ENCODE measurements at regions not wholly inside any gene's neighbourhood (a gene's known extent, or its start where the extent isn't known, plus 50 kb on each side); places are given as distances from the start of the nearest gene placed in this dataset.
A peak's percentile ranks its signal among the peaks of the same experiment; 100 is the strongest.

DNA sequence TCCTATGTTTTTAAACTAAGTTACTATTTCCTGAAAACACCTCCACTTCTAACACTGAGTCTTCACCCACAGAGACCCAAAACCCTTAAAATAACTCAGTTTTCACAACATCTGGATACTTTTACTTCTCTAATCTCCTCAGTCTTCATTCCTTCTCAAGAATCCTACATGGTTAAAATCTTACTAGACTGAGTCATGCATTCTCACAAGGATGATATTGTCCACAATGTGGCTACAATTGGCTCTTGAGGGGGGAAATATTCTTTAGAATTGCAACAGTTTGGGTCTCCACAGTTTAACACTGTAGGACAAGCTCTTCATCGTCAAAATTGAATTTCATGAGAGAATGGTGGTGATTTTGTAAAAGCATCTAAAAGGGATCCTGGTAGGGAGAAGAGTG lies 397.1 kb downstream of the SLITRK5 start:
- Histone ChIP-seq H3K79me2 (ENCODE audit: low read length) (no peaks in the 10 kb centered on the region), H3K27me3 (ENCODE audit: low read length) (no peaks in the 10 kb centered on the region), H3K9me2 (replicated peaks; ENCODE audit: low read length) (no peaks in the 10 kb centered on the region), H3K4me1 (ENCODE audit: insufficient read depth, low read length) (no peaks in the 10 kb centered on the region), H2AFZ (ENCODE audit: low read length) (no peak overlapping the region), H4K20me1 (ENCODE audit: low read length) (no peaks in the 10 kb centered on the region), H3K27ac (ENCODE audit: low read length) (no peak overlapping the region), H3F3A (ENCODE audit: low read length, unreplicated experiment) (no peaks in the 10 kb centered on the region), H3K36me3 (ENCODE audit: low read depth, low read length) (no peaks in the 10 kb centered on the region), H3K9ac (ENCODE audit: low read length) (no peak overlapping the region), H3K4me3 (ENCODE audit: low read length) (no peak overlapping the region), H3K9me3 (ENCODE audit: low read length) (no peaks in the 10 kb centered on the region), H3K4me2 (ENCODE audit: low read length) (no peak overlapping the region)
- BruUV-seq (replicated peaks) = no TSS peak
- POLR2A ChIA-PET (ENCODE audit: unreplicated experiment) = no interaction called here
- CTCF ChIA-PET = no interaction called here
- DNase-seq (no peak), ATAC-seq (no peak)
- no peak for TF ChIP-seq EZH2 (IDR thresholded peaks at IDR 0.05; ENCODE audit: low read length, unreplicated experiment)
- TF ChIP-seq, protein P1, sequence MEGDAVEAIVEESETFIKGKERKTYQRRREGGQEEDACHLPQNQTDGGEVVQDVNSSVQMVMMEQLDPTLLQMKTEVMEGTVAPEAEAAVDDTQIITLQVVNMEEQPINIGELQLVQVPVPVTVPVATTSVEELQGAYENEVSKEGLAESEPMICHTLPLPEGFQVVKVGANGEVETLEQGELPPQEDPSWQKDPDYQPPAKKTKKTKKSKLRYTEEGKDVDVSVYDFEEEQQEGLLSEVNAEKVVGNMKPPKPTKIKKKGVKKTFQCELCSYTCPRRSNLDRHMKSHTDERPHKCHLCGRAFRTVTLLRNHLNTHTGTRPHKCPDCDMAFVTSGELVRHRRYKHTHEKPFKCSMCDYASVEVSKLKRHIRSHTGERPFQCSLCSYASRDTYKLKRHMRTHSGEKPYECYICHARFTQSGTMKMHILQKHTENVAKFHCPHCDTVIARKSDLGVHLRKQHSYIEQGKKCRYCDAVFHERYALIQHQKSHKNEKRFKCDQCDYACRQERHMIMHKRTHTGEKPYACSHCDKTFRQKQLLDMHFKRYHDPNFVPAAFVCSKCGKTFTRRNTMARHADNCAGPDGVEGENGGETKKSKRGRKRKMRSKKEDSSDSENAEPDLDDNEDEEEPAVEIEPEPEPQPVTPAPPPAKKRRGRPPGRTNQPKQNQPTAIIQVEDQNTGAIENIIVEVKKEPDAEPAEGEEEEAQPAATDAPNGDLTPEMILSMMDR (conservative IDR thresholded peaks at IDR 0.05; ENCODE audit: low read depth, low read length) = no peak
- no peak for TF ChIP-seq EZH2phosphoT487 (IDR thresholded peaks at IDR 0.05; ENCODE audit: borderline replicate concordance, low read length)
- intact Hi-C loops (cut with micrococcal nuclease) = no loop called here

DNA sequence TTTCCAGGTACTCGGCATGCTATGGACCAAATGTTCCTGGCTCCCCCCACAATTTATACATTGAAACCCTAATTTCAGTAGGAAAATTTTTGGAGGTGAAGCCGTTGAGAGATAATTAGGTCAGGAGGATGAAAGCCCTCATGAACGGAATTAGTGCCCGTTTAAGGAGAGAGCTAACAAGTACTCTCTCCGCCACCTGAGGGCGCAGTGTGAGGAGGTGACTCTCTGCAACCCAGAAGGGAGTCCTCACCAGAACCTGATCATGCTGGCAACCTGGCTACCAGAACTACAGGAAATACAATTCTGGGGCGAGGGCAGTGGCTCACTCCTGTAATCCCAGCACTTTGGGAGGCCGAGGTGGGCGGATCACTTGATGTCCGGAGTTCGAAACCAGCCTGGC lies 397.8 kb downstream of the SLITRK5 start:
- no peak overlapping the region for H2AFZ ChIP-seq (ENCODE audit: low read length)
- peak; percentile 6 for DNase-seq

DNA sequence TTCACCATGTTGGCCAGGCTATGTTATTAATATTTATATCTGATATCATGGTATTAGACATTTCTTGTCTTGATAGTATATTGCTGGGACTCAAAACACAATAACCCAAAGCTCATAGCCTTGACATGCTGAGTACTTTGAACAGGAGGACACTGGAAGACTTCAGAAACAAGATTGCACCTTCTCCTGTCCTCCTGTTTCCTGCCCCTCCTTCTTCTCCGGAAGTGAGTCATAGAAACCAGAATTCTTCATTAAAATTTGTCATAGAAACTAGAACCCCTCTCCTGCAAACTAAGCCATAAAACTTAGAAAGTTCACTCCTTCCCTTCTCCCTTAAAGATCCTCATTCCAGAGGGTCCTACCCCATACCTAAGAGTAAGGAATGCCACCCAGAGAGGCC lies 400.2 kb downstream of the SLITRK5 start:
- POLR2A ChIA-PET (ENCODE audit: unreplicated experiment) = no interaction called here
- CTCF ChIA-PET = no interaction called here

More for the DNA sequence above, 397.8 kb downstream of the SLITRK5 start:
- ATAC-seq = no peak
- Histone ChIP-seq H3K9me2 (replicated peaks; ENCODE audit: low read length) (no peaks in the 10 kb centered on the region), H3K27me3 (ENCODE audit: low read length) (no peaks in the 10 kb centered on the region), H3F3A (ENCODE audit: low read length, unreplicated experiment) (no peaks in the 10 kb centered on the region), H3K4me3 (ENCODE audit: low read length) (no peak overlapping the region), H4K20me1 (ENCODE audit: low read length) (no peaks in the 10 kb centered on the region), H3K9me3 (ENCODE audit: low read length) (no peaks in the 10 kb centered on the region), H3K4me2 (ENCODE audit: low read length) (no peak overlapping the region), H3K9ac (ENCODE audit: low read length) (no peak overlapping the region), H3K79me2 (ENCODE audit: low read length) (no peaks in the 10 kb centered on the region), H3K36me3 (ENCODE audit: low read depth, low read length) (no peaks in the 10 kb centered on the region), H3K27ac (ENCODE audit: low read length) (no peak overlapping the region), H3K4me1 (ENCODE audit: insufficient read depth, low read length) (no peaks in the 10 kb centered on the region)
- ChIA-PET CTCF (no interaction called here), POLR2A (ENCODE audit: unreplicated experiment) (no interaction called here)
- no TSS peak for BruUV-seq (replicated peaks)
- intact Hi-C loops (cut with micrococcal nuclease) = no loop called here
- TF ChIP-seq, protein P1 (conservative IDR thresholded peaks at IDR 0.05; ENCODE audit: low read depth, low read length) = peak; percentile 23; the same call in 1 of the 2 replicates
- no peak for TF ChIP-seq EZH2 (IDR thresholded peaks at IDR 0.05; ENCODE audit: low read length, unreplicated experiment)

More for the DNA sequence above, 400.2 kb downstream of the SLITRK5 start:
- H3K4me3 ChIP-seq (ENCODE audit: low read length) = no peak overlapping the region
- no peak for ATAC-seq
- no peaks in the 10 kb centered on the region for H3K4me1 ChIP-seq (ENCODE audit: insufficient read depth, low read length)
- BruUV-seq (replicated peaks) = no TSS peak
- no peaks in the 10 kb centered on the region for H3K27me3 ChIP-seq (ENCODE audit: low read length)
- H3K36me3 ChIP-seq (ENCODE audit: low read depth, low read length) = no peaks in the 10 kb centered on the region
- no peaks in the 10 kb centered on the region for H3F3A ChIP-seq (ENCODE audit: low read length, unreplicated experiment)
- no peaks in the 10 kb centered on the region for H3K9me3 ChIP-seq (ENCODE audit: low read length)
- no peak for DNase-seq
- H3K79me2 ChIP-seq (ENCODE audit: low read length) = no peaks in the 10 kb centered on the region
- intact Hi-C loops (cut with micrococcal nuclease) = no loop called here
- no peak overlapping the region for H2AFZ ChIP-seq (ENCODE audit: low read length)
- no peak overlapping the region for H3K4me2 ChIP-seq (ENCODE audit: low read length)
- no peaks in the 10 kb centered on the region for H3K9me2 ChIP-seq (replicated peaks; ENCODE audit: low read length)
- no peak overlapping the region for H3K9ac ChIP-seq (ENCODE audit: low read length)
- TF ChIP-seq EZH2 (IDR thresholded peaks at IDR 0.05; ENCODE audit: low read length, unreplicated experiment) = no peak
- no peak for TF ChIP-seq EZH2phosphoT487 (IDR thresholded peaks at IDR 0.05; ENCODE audit: borderline replicate concordance, low read length)
- TF ChIP-seq, protein P1 (conservative IDR thresholded peaks at IDR 0.05; ENCODE audit: low read depth, low read length) = no peak
- H4K20me1 ChIP-seq (ENCODE audit: low read length) = no peaks in the 10 kb centered on the region
- no peak overlapping the region for H3K27ac ChIP-seq (ENCODE audit: low read length)
